HUDEP-2 (cell line): ENCODE measurements at regions not wholly inside any gene's neighbourhood (a gene's known extent, or its start where the extent isn't known, plus 50 kb on each side); places are given as distances from the start of the nearest gene placed in this dataset.
A peak's percentile ranks its signal among the peaks of the same experiment; 100 is the strongest.

Source experiments
- DNase-seq, 76 experiments: peaks; one replicate each; lab custom pipeline; 2025; ENCODE audit not compliant: unreplicated experiment in 76 of 76; lab: John Stamatoyannopoulos, UW

GRCh38 chr2:11988691-11989353, 242.4 kb downstream of the LPIN1 start:
- no peak for DNase-seq

DNA sequence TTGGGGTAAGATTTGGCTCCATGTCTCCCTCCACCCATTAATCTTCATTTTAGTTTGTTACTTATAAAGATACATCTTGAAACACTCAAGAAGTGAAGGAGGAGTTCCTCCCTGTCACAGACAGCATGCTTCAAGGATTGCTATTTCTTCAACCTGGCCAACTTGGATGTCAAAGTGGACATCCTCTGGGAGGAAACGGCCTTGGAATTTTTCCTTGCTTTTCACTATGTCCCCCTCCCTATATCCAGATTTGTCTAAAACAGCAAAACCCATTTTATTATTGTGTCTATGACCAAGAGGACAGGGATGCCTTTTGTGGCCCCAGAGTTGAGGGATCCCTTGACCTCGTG, 242.9 kb downstream of the LPIN1 start:
- no peak for DNase-seq

GRCh38 chr2:11990576-11990975, 244.1 kb downstream of the LPIN1 start:
- no peak for DNase-seq

GRCh38 chr2:11993749-11994148, 247.3 kb downstream of the LPIN1 start:
- DNase-seq: no peak

DNA sequence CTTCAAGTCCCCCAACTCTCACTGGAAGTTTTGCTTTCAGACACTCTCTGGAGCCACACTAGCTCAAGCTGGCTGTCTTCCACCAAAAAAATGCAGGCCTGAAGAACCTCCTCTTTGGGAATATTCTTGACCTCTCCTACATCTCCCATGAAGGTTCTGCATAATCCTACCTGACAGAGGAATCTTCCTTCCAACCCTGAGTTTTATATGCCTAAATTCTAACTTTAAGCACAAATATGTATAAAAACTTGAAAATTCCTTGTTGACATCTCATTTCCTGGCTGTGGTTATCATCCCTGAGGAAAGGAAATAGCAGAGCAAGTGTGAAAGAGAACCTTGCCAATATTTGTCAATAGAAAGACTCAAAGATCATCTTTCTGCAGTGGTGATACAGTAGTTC, 249.0 kb downstream of the LPIN1 start:
- DNase-seq: no peak

DNA sequence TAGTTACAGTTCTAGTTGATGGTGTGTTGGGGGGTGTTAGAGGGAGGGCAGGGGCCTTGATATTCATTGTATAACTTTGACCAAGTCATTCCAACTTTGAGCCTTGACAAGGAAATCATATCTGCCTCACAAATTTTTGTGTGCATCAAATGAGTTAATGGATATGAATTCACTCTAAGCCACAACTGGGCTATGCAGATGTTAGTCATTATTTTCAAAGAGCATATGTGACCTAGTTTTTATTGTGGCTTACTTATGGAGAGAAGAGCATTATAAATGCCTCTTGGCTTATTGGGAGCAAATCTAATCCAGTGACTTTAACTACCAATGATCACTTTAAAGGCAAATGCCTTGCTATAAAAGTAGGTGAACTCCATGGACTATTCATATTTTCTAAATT, 250.2 kb downstream of the LPIN1 start:
- no peak for DNase-seq

DNA sequence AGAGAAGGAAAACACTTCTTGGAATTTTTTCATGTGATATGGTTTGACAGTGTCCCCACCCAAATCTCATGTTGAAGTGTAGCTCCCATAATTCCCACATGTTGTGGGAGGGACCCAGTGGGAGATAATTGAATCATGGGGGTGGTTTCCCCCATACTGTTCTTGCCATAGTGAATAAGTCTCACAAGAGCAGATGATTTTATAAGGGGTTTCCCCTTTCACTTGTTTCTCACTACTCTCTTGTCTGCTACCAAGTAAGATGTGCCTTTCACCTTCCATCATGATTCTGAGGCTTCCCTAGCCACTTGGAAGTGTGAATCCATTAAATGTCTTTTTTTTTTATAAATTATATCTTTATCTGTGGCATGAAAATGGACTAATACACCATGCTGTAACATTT, 250.7 kb downstream of the LPIN1 start:
- DNase-seq: no peak

DNA sequence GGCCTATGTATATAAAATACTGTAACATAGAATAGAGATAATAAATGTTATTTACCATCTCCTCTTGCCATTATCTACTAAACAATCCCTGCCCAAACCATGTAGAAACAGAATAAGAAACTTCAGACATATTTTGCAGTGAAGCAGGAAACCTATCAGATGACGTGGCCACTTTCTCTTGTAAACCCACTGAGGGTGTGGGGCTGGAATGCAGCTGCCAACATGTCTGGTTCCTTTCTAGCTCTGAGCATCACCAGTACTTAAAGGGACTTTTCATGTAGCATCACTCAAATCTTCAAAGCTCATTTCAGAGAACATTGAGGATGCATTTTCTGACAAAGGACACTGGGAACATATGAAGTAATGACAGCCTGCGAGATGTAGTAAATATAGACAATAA, 251.8 kb downstream of the LPIN1 start:
- DNase-seq: no peak

DNA sequence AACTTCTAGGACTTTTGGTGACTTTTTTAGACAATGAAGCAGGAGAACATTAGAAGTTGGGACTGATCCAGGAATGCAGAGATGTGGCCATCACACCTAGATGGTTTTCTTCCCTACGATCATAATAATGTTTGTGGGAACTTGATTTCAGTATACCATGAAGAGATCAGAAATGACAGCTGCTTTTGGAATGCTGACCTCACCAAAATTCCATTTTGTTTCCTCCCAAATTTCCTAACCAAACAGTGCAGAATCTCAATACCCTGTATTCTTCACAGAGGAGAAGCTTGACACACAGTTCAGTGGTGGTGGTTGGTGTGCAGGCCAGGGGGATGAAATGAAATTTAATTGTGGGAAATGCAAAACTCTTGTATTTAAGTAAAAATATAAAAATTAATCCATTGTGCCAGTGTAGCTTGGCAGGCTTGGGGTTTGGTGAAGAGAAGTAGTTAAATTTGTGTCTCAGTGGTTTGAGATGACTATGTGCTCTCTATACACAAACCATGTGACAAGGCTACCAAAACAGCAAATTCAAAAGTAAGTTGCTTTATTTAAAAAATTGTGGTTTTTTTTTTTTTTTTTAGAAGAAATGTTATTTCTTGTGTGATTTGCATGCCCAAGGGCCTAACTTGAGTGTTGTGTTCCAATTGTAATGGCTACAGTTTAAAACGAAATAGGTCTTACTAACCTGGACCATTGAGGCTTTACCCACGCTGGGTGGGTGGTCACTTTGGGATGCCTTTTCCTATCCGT, 252.4 kb downstream of the LPIN1 start:
- DNase-seq: no peak

- no peak for DNase-seq
Measured at GRCh38 chr2:12001621-12002020, 255.2 kb downstream of the LPIN1 start.

GRCh38 chr2:12002215-12002614, 255.8 kb downstream of the LPIN1 start:
- no peak for DNase-seq

DNA sequence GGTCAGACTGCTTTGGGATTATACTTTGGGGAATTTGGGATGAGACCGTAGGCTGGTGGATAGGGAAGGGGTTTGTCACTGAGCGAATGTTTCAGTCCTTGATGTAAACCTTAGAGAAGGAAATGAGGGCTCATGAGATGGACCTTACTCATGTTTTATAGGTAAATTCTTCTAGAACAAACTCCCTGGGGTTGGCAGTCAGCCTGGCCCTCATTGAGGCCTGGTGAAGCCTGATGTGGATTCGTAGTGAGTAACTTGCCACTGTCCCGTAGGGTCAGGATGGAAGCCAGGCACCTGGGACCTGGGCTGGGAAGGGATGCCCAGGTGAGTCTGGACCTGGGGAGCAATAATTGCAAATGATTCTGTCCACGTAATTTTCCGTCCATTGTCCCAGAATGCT, 258.3 kb downstream of the LPIN1 start:
- no peak for DNase-seq

- DNase-seq: peak in 49 of 76 experiments; percentile 1 to 65 (median 23)
Measured at GRCh38 chr2:12005886-12006681, 259.7 kb downstream of the LPIN1 start.

DNA sequence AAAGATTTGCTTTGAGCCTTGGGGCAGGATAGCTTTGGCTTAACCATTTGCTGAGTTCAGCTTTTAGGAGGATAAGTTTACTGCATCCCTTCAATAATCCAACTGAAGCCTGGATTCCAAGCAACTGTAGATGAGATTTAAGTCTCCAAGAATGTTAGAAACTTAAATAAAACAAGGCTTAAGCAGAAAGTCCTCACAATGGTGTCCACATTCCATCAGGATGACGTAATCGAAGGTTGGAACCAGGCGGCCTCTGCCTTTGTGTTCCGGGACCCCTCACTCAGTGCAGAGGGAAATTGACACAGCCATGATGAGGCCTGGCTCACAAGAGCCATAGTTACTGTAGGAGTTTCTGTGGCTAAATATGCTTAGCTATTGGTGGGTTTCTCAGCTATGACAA, 260.4 kb downstream of the LPIN1 start:
- DNase-seq: no peak

- no peak for DNase-seq
Measured at GRCh38 chr2:12007282-12007681, 260.9 kb downstream of the LPIN1 start.

GRCh38 chr2:12008425-12009061, 262.1 kb downstream of the LPIN1 start:
- DNase-seq: no peak

DNA sequence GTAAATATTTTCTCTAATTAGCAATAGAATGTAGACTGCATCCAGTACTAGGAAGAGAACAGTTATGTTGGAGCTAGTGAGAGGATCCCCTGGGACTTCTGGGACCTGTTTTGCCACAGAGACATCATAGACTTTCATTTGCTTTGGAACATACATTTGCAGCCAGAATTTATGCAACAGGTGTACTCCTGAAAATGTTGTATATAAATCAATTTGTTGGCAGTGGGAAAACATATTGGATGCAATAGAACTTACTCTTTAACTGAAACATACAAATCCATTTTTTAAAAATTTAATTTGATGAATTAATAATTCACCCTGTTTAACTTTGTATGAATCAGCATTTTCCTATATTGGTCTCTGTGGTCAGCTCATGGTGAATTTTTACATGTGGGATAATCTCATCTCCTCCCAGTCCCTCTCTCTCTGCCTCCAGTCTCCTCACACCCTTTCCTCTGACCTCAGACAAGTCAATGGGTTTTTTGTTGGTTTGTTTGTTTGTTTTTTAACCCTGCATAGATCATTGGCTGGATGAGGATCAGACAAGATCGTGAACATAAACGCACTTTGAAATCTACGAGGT, 263.0 kb downstream of the LPIN1 start:
- no peak for DNase-seq

GRCh38 chr2:12010059-12010458, 263.6 kb downstream of the LPIN1 start:
- no peak for DNase-seq

DNA sequence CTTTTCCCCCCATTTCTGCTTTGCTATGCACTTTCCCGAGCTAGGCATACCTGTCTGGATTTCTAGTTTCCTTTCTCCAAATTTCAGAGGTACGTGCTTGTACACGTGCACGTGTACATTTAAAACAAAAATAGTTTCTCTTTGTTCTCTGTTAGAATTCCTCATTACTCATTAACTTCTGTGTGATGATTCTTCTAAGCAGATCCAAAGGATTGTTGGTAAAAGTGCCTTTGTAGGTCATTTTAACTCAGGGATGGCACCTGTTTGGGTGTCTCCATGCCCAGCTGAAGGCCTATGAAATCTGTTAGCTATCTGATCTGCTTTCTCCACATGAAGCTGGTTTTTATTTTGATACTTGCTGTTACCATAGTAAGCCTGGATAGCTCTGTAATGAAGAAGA, 264.3 kb downstream of the LPIN1 start:
- DNase-seq: no peak

DNA sequence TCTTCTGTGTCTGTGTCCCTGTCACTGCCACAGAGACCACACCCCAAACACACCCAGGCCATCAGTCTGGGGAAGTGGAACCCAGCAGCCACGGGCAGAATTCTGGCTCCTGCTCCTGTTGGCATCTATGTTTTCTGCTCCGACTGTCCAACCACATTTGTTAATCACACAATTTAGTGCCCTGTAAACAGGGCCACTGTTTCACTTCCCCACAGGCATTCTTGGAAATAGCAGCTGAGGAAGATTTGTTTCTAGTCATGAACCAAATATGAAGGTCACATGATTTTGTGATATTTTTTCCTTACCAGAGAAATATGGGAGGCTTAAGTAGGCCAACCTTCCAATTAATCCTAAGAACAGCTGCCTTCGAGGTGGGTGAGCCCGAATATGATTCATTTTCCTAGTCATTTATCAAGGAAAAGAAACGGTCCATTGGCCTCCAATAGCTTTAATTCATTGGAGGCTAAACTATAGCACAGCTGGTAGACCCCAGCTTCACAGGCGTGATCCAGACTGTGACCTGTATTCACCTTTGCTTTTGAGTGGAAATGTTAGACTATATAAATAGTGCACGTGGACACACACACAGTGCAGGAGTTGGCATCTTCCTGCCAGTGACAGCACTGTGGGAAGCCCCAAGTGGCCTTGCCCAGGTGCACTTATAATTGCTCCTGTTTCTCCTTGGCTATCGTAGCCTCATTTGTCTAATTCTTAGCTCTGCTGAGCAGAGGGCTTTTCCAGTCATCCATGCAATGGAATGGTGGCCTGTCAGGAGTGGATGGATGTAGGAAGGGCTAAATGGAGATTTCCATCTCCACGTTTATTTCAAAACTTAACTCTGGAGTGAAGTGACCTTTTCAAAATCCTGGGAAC, 267.9 kb downstream of the LPIN1 start:
- DNase-seq: no peak
